GM18861 (cell line): ENCODE measurements at regions not wholly inside any gene's neighbourhood (a gene's known extent, or its start where the extent isn't known, plus 50 kb on each side); places are given as distances from the start of the nearest gene placed in this dataset.
"Not testable (repeated sequence)": the region's sequence is repeated elsewhere in the genome, so short reads cannot be mapped to it uniquely, and the experiment has no call there.

Source experiments
- ATAC-seq: cut with Tn5 transposase; IDR thresholded peaks from one replicate; pipeline ENCODE4 v1.9.1; 2021; ENCODE audit not compliant: unreplicated experiment

DNA sequence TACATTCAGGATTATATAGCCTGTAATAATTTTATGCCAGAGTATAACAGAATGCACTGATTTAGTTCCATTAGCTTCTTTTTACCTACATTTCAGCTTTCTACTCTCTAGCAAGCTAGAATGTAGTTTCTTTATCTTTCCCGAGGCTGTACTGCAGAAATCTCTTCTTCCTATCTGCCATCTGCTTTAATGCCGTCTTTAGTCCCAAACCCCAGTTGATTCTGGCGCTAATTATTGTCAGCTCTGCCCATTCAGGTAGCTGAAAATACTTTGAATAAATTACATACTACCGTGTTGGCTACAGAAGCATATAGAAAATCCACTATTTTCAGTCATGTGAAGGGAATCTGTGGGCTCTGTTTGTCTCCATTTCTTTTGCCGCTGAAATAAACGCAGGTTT lies 706.7 kb downstream of the NTRK3 start:
- no peak for ATAC-seq

- ATAC-seq = no peak
Measured at GRCh38 chr15:87549296-87549695, 707.2 kb downstream of the NTRK3 start.

DNA sequence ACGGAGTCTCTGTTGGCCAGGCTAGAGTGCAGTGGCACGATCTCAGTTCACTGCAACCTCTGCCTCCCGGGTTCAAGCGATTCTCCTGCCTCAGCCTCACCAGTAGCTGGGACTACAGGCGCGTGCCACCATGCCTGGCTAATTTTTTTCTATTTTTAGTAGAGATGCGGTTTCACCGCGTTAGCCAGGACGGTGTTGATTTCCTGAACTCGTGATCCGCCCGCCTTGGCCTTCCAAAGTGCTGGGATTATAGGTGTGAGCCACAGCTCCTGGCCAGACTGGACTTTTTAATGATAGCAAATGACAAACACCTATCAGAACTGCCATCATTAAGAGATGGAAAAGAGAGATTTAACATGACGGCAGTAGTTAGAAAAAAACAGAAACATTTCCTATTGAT lies 707.9 kb downstream of the NTRK3 start:
- ATAC-seq = not testable (repeated sequence)

DNA sequence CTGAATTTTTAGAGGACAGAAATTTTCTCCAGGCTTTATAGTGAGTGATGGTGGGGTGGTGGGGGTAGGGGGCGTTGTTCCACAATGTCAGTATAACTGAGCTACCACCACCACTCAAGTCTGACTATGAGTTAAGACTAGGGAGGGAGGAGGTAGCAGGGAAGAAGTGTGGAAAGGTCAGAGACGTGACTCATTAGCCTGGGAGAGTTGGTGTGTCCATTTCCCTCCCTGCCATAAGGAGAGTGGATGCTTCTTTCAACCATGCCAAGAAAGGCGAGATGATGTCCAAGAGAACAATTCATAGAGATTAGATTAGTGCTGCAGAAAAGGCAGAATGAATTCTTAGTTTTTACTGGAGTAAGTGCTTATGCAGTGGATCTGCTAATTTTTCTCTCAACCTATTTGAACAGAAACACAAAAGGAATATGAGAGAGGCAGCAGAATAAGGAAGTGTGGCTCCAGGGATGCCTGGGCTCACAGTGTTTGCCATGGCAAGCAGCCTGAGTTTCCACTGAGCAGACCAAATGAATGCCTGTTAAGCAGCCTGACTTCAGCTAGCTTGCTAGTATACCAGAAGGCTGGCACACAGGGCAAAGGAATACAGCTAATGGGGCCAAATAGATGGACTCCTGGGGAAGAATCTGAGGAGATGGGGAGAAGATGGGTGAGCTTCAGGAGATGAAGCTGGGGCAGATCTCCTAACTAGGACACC lies 708.9 kb downstream of the NTRK3 start:
- no peak for ATAC-seq

DNA sequence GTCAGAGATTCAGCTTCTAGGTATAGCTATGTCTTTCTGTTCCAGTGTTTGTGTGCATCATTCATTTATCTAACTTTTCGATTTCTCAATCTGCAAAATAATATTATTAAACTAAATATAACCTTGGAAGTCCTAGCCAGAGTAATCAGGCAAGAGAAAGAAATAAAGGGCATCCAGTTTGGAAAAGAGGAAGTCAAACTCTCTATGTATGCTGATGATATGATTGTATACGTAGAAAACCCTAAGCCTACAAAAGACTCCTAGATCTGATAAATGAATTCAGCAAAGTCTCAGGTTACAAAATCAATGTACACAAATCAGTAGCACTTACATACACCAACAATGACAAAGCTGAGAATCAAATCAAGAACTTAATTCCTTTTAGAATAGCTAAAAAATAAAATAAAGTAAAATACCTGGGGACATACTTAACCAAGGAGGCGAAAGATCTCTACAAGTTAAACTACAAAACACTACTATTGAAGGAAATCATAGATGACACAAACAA lies 718.2 kb downstream of the NTRK3 start:
- ATAC-seq = no peak

DNA sequence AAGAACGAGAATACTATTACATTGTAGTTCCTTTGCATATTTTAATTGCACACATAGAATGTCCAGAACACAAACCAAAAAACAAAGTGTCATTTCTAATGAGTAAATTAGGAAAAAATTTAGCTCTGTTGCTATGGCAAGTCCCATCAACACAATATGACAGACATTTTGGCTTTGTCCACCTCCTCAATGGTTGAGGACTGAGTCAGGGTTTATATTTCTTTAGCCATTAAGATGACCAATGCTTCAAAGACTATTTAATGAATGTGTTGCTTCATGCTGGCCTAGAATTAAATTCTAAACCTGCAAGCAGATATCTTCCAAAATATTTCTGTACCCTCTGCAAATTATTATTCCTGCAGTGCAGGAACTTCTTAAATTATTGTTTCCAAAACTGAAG lies 719.2 kb downstream of the NTRK3 start:
- ATAC-seq = no peak

- ATAC-seq = not testable (repeated sequence)
Measured at GRCh38 chr15:87533637-87534036, 722.9 kb downstream of the NTRK3 start.

- ATAC-seq = no peak
Measured at GRCh38 chr15:87528873-87529272, 727.7 kb downstream of the NTRK3 start.

DNA sequence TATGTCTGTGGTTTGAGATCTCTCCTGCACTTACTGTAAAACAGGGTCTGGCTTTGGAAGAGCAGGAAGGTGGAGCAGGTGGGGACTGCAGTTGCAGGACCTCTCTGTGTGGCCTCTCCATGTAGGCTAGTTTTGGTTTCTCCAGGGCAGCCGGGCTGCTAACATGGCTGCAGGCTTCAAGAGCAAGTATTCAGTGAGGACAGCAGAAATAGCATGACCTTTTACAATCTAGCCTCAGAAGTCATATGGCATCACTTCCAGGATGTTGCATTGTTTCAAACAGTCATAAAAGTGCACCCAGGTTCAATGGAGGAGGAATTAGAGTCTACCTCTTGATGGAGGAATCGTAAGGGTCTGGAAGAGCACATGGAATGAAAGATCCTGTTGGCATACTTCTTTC lies 728.7 kb downstream of the NTRK3 start:
- no peak for ATAC-seq

DNA sequence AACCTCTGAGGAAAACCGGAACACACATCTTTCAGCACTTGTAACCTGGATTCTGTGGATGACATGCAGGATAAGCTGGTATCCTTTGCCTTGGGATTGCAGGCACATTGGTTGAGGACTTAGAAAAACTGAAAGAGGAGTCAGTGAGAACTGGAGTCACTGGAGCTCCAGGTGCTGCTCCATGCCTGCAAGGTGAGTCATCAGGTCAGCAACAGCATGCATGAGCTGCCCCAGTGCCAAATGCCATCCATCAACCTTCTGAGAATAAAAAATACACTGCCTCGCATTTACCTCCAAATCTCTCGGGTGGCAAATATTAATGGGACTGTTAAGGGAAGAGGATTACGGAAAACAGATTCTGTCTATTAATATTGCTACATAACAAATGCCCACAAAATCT lies 729.1 kb downstream of the NTRK3 start:
- no peak for ATAC-seq

DNA sequence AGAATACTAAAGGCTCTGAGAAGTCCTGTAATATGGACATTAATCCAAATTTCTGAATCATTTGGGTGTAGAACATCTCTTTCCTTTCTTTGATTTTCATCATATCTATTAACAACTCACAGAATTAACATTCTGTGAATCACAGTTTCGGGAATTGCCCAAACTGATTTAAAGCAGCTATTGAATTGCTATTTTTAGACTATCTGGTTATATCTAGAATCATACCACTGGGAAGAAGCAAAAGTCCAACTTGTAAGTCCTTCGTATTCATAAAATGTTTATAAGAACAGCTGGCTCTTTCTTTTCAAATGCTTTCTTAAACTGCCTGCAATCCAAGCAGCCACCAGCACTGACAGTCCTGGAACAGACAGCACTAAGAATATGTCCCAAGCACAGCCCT lies 733.0 kb downstream of the NTRK3 start:
- no peak for ATAC-seq

DNA sequence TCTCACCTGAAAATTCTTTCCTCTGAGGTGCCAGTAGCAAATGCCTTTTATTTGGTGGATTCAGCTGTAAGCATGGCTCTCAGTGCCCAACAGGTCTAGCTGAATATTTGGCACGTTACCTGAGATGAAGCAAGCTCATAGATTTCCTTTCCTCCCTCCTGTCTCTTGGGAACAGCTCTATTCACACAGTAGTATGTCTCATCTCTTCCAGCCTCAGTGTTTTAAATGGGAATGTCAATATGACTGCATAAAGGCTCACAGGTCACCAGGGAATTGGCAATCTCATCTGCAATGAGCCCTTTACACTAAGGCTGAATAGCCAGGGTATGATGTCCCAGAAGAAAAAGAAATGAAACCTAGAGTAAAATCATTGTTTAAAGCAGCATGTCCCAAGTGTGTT lies 733.5 kb downstream of the NTRK3 start:
- ATAC-seq = no peak

- ATAC-seq = no peak
Measured at GRCh38 chr15:87518957-87519356, 737.6 kb downstream of the NTRK3 start.

- ATAC-seq = no peak
Measured at GRCh38 chr15:87508086-87508485, 748.5 kb downstream of the NTRK3 start.

- ATAC-seq = no peak
Measured at GRCh38 chr15:87502173-87502572, 754.4 kb downstream of the NTRK3 start.

DNA sequence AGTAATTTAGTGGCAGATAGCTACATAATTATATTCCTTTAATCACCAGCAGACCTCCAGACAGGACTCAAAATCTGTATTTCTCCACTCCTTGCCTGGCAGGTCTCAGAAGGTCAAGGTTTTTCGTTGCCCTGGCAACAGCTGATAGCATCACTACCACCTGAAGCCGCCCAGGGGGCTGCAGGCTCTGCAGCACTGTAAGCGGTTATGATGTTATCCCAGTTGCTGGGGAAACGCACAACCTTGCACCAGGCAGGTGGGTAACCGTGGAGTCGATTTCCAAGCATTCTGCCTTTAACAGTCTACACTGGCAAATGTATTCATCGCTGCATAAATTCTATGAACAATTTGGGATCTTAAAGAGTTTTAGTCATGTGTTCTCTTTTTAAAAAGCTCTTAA lies 756.3 kb downstream of the NTRK3 start:
- ATAC-seq = no peak

GRCh38 chr15:87498560-87498959 lies 758.0 kb downstream of the NTRK3 start:
- no peak for ATAC-seq

DNA sequence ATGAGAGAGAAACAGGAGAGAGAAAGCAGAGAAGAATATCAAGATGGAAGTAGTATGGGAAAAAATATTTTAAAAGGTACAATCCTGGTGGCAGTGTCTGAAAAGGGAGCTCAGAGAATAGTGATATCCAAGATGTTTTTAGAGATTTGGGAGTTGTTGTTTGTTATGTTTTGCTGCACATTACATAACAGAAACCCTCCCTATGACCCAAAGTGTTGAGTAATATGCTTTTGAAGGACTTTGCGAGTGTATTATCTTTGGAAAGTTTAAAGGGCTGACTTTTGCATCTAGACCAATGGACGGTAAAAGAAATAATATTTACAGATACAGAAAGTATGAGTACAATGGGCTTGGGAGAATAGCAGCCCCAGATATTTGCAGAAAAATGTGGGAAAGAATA lies 759.7 kb downstream of the NTRK3 start:
- ATAC-seq = no peak

GRCh38 chr15:87496109-87496508 lies 760.4 kb downstream of the NTRK3 start:
- ATAC-seq = no peak

GRCh38 chr15:87493803-87494202 lies 762.7 kb downstream of the NTRK3 start:
- no peak for ATAC-seq

DNA sequence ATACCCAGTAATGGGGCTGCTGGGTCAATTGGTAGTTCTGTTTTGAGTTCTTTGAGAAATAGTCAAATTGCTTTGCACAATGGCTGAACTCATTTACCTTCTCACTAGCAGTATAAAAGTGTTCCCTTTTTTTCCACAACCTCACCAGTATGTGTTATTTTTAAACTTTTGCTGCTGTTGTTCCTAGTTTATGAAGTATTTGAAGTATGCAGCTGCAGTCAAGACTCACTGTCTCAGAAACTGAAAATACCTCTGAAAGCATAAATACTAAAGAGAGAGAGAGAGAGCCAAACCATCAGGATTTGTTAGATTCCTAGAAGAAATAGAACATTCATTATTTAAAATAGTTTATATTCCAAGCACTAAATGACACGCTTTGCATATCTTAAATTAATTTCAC lies 764.2 kb downstream of the NTRK3 start:
- no peak for ATAC-seq

GRCh38 chr15:87490666-87491065 lies 765.9 kb downstream of the NTRK3 start:
- no peak for ATAC-seq
